HL-60 (cell line): ENCODE measurements at regions not wholly inside any gene's neighbourhood (a gene's known extent, or its start where the extent isn't known, plus 50 kb on each side); places are given as distances from the start of the nearest gene placed in this dataset.

ENCODE experiments used
- POLR2AphosphoS5 ChIP-seq: IDR thresholded peaks from 2 replicates; pipeline ENCODE4 v1.6.1; 2012; ENCODE audit warnings: low read depth
- TF ChIP-seq, protein P1 (sequence below): IDR thresholded peaks from one replicate; pipeline ENCODE4 v1.5.1; 2011; ENCODE audit warnings: low read length, control low read depth, inconsistent platforms; ENCODE audit not compliant: insufficient read depth

DNA sequence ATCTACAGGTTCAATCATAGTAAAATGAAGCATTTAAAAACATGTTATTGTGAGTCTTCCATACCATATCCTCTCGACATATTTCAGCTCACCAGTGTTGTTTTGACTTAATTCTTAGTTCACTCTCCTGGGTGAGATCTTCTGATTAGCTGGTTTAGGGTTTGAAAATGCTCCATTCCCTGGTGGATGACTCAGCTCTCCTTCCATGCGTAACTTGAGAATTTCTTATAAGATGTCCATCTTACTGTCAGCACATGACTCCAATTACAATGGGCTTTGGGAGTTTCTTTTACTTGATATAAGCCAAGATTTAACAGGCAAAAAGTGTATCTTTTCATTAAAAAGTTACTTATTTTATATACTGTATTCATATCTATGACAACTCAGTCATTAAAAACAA, 476.5 kb downstream of the BRINP3 start:
- TF ChIP-seq POLR2AphosphoS5 = no peak
- TF ChIP-seq, protein P1, sequence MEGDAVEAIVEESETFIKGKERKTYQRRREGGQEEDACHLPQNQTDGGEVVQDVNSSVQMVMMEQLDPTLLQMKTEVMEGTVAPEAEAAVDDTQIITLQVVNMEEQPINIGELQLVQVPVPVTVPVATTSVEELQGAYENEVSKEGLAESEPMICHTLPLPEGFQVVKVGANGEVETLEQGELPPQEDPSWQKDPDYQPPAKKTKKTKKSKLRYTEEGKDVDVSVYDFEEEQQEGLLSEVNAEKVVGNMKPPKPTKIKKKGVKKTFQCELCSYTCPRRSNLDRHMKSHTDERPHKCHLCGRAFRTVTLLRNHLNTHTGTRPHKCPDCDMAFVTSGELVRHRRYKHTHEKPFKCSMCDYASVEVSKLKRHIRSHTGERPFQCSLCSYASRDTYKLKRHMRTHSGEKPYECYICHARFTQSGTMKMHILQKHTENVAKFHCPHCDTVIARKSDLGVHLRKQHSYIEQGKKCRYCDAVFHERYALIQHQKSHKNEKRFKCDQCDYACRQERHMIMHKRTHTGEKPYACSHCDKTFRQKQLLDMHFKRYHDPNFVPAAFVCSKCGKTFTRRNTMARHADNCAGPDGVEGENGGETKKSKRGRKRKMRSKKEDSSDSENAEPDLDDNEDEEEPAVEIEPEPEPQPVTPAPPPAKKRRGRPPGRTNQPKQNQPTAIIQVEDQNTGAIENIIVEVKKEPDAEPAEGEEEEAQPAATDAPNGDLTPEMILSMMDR = no peak
